Adipose tissue (tissue), 3 donors: ENCODE measurements at regions not wholly inside any gene's neighbourhood (a gene's known extent, or its start where the extent isn't known, plus 50 kb on each side); places are given as distances from the start of the nearest gene placed in this dataset.
"Not testable (repeated sequence)": the region's sequence is repeated elsewhere in the genome, so short reads cannot be mapped to it uniquely, and the experiment has no call there.

Source experiments
- H3K27ac ChIP-seq: one replicate; pipeline ENCODE4 v1.5.1; 2013; ENCODE audit warnings: low read depth, low read length
- WGBS, 3 donors: extraction: QIAGEN DNeasy Blood & Tissue Kit; methylation state at CpG; one replicate each; pipeline ENCODE4 v1.1.7; 2013; 5-methylcytosine and 5-hydroxymethylcytosine counted together
- donor health status: healthy with polysubstance abuse.
- donor health status: Bipolar disorder and iron deficiency.
- donor health status: healthy.

GRCh38 chr5:173498739-173499470, 117.5 kb downstream of the BOD1 start:
- WGBS, 3 donors = 39 to 65% (median 51%) methylated on average over 16 of the region's 16 CpGs

DNA sequence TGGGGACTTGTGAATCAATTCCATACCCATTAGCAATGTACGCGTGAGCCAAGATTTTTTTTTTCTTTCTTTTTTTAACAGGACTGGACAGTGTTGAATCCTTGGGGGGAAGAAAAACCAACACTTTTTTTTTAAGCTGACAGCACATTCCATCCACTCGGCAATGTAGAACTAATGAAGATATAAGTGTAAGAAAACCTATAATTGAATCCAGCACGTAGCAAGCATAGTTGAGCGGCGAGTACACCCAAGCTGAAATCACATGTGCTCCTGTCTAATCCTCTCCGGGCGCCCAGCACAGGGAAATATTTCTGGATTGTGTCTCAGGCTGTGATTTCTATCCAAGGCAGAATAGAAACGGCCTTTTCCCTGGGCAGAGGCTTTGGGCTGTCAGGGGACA, 118.2 kb downstream of the BOD1 start:
- 30 to 57% (median 55%) methylated on average over 9 of the region's 9 CpGs for WGBS, 3 donors

More at GRCh38 chr5:173498739-173499470, 117.5 kb downstream of the BOD1 start:
- no peak overlapping the region for H3K27ac ChIP-seq

GRCh38 chr5:173497685-173498084, 118.8 kb downstream of the BOD1 start:
- H3K27ac ChIP-seq = no peak overlapping the region
- 71 to 87% (median 78%) methylated on average over 12 of the region's 12 CpGs for WGBS, 3 donors

More for the DNA sequence above, 118.2 kb downstream of the BOD1 start:
- H3K27ac ChIP-seq = no peak overlapping the region

DNA sequence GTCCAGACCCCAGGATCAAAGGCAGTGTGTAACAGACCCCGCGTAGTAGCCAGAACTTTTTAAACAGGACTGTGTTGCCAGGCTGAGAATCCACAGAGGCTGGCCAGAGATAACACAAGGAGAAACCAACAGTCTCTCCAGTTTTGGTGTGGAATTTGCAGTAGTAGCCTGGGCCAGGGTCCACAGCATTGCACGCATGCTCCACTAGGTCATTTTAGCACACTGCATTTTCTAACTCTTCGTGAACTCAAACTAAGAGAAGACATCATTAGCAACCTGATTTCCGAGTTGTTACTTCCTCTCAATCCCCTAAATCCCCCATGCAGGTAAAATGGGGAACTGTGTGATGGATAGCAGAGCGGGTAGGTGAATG, 119.6 kb downstream of the BOD1 start:
- 85 to 92% (median 87%) methylated on average over 6 of the region's 6 CpGs for WGBS, 3 donors
- no peak overlapping the region for H3K27ac ChIP-seq

- H3K27ac ChIP-seq = no peak overlapping the region
- 56 to 66% (median 64%) methylated on average over 9 of the region's 9 CpGs for WGBS, 3 donors
Observed at GRCh38 chr5:173496129-173496882, 120.1 kb downstream of the BOD1 start.

- WGBS, 3 donors = 74 to 92% (median 78%) methylated on average over 3 of the region's 3 CpGs
- H3K27ac ChIP-seq = no peak overlapping the region
Observed at GRCh38 chr5:173495225-173495904, 121.1 kb downstream of the BOD1 start.

- H3K27ac ChIP-seq = no peak overlapping the region
- 54 to 77% (median 59%) methylated on average over 2 of the region's 2 CpGs for WGBS, 3 donors
Observed at GRCh38 chr5:173494446-173494845, 122.0 kb downstream of the BOD1 start.

GRCh38 chr5:173493846-173494245, 122.6 kb downstream of the BOD1 start:
- 79 to 84% (median 81%) methylated on average over 6 of the region's 6 CpGs for WGBS, 3 donors
- H3K27ac ChIP-seq = no peak overlapping the region

- no peak overlapping the region for H3K27ac ChIP-seq
- 85 to 87% (median 86%) methylated on average over 2 of the region's 2 CpGs for WGBS, 3 donors
Observed at GRCh38 chr5:173493040-173493439, 123.4 kb downstream of the BOD1 start.

GRCh38 chr5:173490681-173491080, 125.8 kb downstream of the BOD1 start:
- no peak overlapping the region for H3K27ac ChIP-seq
- WGBS, 3 donors = 67 to 82% (median 71%) methylated on average over 1 of the region's 1 CpG

DNA sequence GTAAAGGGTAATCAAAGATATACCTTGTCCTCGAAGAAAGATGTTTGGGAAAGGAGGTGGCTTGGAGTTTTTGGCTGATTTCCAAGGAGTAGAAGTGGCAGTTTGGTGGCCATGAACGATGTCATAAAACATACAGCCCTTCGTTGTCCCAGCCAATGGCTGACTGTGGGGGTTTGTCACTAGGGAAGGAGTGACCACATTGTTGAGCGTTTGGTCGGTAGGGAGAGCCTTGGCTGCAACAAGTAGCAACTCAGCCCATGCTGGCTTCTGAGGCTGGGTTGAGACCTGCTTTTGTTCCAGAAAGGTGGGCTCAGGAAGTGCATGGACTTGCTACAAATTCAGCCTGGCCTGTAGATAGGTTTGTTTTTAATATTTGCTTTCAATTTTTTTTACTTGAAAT, 128.3 kb downstream of the BOD1 start:
- WGBS, 3 donors = 56 to 64% (median 61%) methylated on average over 5 of the region's 5 CpGs
- H3K27ac ChIP-seq = no peak overlapping the region

- no peak overlapping the region for H3K27ac ChIP-seq
- WGBS, 3 donors = 74 to 77% (median 75%) methylated on average over 1 of the region's 1 CpG
Observed at GRCh38 chr5:173487300-173487699, 129.2 kb downstream of the BOD1 start.

GRCh38 chr5:173486355-173487225, 129.9 kb downstream of the BOD1 start:
- H3K27ac ChIP-seq = no peak overlapping the region
- WGBS, 3 donors = 61 to 68% (median 64%) methylated on average over 6 of the region's 6 CpGs

- H3K27ac ChIP-seq = no peak overlapping the region
- WGBS, 3 donors = 77 to 81% (median 79%) methylated on average over 10 of the region's 10 CpGs
Observed at GRCh38 chr5:173484569-173484968, 131.9 kb downstream of the BOD1 start.

DNA sequence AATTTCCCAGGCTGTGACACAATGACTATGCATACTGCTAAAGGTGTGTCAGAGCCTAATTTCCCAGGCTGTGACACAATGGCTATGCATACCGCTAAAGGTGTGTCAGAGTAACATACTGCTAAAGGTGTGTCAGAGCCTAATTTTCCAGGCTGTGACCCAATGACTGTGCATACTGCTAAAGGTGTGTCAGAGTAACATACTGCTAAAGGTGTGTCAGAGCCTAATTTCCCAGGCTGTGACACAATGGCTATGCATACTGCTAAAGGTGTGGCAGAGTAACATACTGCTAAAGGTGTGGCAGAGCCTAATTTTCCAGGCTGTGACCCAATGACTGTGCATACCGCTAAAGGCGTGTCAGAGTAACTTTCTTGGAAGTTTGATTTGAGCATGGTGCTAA, 132.9 kb downstream of the BOD1 start:
- not testable (repeated sequence) for H3K27ac ChIP-seq
- WGBS, 3 donors = 81 to 99% (median 83%) methylated on average over 3 of the region's 3 CpGs

DNA sequence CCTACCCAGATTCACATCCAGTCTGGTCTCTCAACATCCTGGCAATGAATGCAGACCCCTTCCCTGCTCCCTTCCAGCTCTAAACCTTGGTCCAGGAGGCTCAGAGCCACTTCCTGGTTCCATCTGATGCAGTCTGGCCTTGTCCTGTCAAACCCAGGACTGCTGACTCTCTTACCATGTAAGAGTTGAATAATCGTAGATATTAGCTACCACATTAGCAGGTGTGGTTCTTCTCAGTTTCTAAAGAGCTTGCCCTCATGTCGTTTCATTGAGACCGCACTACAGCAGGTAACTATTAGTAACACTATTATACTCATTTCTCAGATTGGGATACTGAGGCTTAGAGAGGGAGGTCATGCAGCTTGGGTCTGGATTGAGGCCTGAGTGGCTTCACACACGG, 133.3 kb downstream of the BOD1 start:
- 86 to 92% (median 86%) methylated on average over 4 of the region's 4 CpGs for WGBS, 3 donors
- no peak overlapping the region for H3K27ac ChIP-seq

DNA sequence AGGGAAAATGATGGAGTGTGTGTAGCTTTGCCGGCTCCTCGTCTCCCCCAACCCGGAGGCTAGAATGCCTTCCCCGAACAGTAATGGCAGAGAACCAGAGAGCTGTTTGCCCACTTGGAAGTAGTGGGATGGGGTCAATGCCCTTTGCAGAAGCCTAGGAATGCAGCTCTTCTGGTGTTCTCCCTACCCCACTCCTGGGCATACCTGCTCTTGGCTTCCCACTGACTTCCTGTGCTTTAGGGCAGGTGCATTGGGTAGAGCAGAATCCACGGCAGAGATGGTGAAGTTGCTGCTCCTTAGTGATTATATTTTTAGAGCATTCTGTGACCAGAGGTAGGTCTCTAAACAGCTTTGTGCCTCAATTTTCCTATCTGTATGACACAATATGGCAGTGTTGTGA, 134.6 kb downstream of the BOD1 start:
- H3K27ac ChIP-seq = no peak overlapping the region
- WGBS, 3 donors = 70 to 72% (median 71%) methylated on average over 5 of the region's 5 CpGs

GRCh38 chr5:173480896-173481295, 135.6 kb downstream of the BOD1 start:
- H3K27ac ChIP-seq = no peak overlapping the region
